Ovary (tissue), 3 donors: ENCODE measurements at regions not wholly inside any gene's neighbourhood (a gene's known extent, or its start where the extent isn't known, plus 50 kb on each side); places are given as distances from the start of the nearest gene placed in this dataset.
"Not testable (repeated sequence)": the region's sequence is repeated elsewhere in the genome, so short reads cannot be mapped to it uniquely, and the experiment has no call there.

Experiments used
- EP300 ChIP-seq: sonication (generic); formaldehyde crosslinking; IDR thresholded peaks from one replicate; pipeline ENCODE4 v1.6.1; 2017; ENCODE audit warnings: antibody characterized with exemption
- POLR2A ChIP-seq: fragments of 450-650 bp; IDR thresholded peaks from one replicate; pipeline ENCODE4 v1.6.1; 2017; ENCODE audit warnings: antibody characterized with exemption, mild to moderate bottlenecking, moderate library complexity
- TF ChIP-seq, protein P1 (sequence below), 3 donors: fragments of 450-650 bp in 2 of 3; fragments of 200-600 bp in 1 of 3; IDR thresholded peaks; one replicate each; pipeline versions ENCODE4 v1.5.1 to v1.8.0; 2016 to 2022; ENCODE audit warnings: antibody characterized with exemption in 3 of 3, mild to moderate bottlenecking in 1 of 3
- donor health status: DM: no; HTN: no; CAD: no.

DNA sequence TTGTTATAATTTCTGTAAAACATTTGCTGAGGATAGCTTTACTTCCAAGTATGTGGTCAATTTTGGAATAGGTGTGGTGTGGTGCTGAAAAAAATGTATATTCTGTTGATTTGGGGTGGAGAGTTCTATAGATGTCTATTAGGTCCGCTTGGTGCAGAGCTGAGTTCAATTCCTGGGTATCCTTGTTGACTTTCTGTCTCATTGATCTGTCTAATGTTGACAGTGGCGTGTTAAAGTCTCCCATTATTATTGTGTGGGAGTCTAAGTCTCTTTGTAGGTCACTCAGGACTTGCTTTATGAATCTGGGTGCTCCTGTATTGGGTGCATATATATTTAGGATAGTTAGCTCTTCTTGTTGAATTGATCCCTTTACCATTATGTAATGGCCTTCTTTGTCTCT is 56.4 kb upstream of the EHBP1 start:
- TF ChIP-seq, protein P1, sequence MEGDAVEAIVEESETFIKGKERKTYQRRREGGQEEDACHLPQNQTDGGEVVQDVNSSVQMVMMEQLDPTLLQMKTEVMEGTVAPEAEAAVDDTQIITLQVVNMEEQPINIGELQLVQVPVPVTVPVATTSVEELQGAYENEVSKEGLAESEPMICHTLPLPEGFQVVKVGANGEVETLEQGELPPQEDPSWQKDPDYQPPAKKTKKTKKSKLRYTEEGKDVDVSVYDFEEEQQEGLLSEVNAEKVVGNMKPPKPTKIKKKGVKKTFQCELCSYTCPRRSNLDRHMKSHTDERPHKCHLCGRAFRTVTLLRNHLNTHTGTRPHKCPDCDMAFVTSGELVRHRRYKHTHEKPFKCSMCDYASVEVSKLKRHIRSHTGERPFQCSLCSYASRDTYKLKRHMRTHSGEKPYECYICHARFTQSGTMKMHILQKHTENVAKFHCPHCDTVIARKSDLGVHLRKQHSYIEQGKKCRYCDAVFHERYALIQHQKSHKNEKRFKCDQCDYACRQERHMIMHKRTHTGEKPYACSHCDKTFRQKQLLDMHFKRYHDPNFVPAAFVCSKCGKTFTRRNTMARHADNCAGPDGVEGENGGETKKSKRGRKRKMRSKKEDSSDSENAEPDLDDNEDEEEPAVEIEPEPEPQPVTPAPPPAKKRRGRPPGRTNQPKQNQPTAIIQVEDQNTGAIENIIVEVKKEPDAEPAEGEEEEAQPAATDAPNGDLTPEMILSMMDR (IDR thresholded peaks at IDR 0.05) = not testable (repeated sequence)
- not testable (repeated sequence) for TF ChIP-seq POLR2A, EP300
